ENCODE measurements at regions not wholly inside any gene's neighbourhood (a gene's known extent, or its start where the extent isn't known, plus 50 kb on each side); places are given as distances from the start of the nearest gene placed in this dataset.

- Mint-ChIP-seq H3K36me3 (ENCODE audit: low read depth) (no peaks in the 10 kb centered on the region), H3K4me1 (no peaks in the 10 kb centered on the region), H3K27ac (no peak overlapping the region), H3K9me3 (ENCODE audit: low read depth) (peaks cover 4% of the 10 kb centered on the region), H3K27me3 (peaks cover 2% of the 10 kb centered on the region), H3K4me3 (no peak overlapping the region)
- intact Hi-C loops (cut with DNase I, micrococcal nuclease) = loop anchor here in 1 of 2 experiments (10.0 kb wide), 1 partner anchor 701 kb away; no protein-coding TSS in a partner anchor
- CTCF ChIA-PET = interaction anchor here (1.0 to 1.2 kb wide), 2 partner anchors 25 to 58 kb away, joined by 3 to 4 read pairs; no protein-coding TSS in a partner anchor
- DNase-seq (peak; percentile 59), ATAC-seq (no peak)
- POLR2A ChIA-PET = no interaction called here
Observed at GRCh38 chr12:118714051-118714460, 267.3 kb upstream of the SRRM4 start.

DNA sequence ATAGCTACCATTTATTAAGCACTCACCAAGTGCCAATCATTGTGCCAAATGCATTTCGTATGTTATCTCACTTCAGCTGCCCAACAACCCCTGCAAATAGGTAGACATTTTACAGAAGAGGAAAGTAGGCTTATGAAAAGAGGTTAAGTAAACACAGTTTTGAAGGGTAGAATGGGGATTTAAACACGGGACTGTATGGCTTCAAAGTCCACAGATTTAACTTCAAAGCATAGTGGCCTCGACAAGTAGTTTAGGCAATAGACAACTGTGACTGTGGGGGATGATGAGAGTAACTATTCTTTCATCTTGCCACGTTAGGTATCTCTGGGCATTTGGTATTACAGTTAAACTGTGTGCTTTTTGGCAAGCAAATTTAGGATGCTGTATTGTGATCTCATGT lies 266.8 kb upstream of the SRRM4 start:
- H3K27ac Mint-ChIP-seq = no peak overlapping the region
- intact Hi-C loops (cut with DNase I, micrococcal nuclease) = loop anchor here in 1 of 2 experiments (10.0 kb wide), 1 partner anchor 700 kb away; no protein-coding TSS in a partner anchor
- ChIA-PET POLR2A (no interaction called here), CTCF (interaction anchor here (1.0 to 1.2 kb wide), 2 partner anchors 25 to 58 kb away, joined by 3 to 4 read pairs; no protein-coding TSS in a partner anchor)
- no peak for DNase-seq
- peaks cover 4% of the 10 kb centered on the region for H3K9me3 Mint-ChIP-seq (ENCODE audit: low read depth)
- H3K36me3 Mint-ChIP-seq (ENCODE audit: low read depth) = no peaks in the 10 kb centered on the region
- no peaks in the 10 kb centered on the region for H3K4me1 Mint-ChIP-seq
- no peak overlapping the region for H3K4me3 Mint-ChIP-seq
- no peak for ATAC-seq
- peaks cover 2% of the 10 kb centered on the region for H3K27me3 Mint-ChIP-seq

DNA sequence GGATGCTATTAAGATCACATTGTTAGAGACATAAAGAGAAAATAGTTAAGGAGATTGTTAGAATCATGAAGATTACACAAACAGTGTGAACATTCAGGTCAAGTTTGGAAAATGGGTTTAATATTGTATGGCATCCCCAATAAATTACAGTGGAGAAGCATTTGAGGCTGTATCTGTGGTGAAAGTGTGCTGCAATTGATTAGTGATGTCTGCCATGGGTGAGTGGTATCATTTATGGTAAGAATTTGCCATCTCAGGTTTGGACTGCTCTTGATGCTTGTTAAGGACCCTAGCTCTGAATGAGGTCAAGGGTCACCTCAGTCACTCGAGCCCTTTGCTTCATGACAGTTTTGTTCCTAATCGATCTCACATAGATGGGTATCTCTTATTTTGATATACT lies 265.7 kb upstream of the SRRM4 start:
- Mint-ChIP-seq H3K4me1 (no peaks in the 10 kb centered on the region), H3K27ac (no peak overlapping the region), H3K36me3 (ENCODE audit: low read depth) (no peaks in the 10 kb centered on the region), H3K9me3 (ENCODE audit: low read depth) (peaks cover under 1% of the 10 kb centered on the region), H3K4me3 (no peak overlapping the region), H3K27me3 (peaks cover 2% of the 10 kb centered on the region)
- ChIA-PET POLR2A (no interaction called here), CTCF (interaction anchor here (0.5 to 0.6 kb wide), 3 partner anchors 10 to 1918 kb away, joined by 3 to 4 read pairs (median 3); no protein-coding TSS in a partner anchor)
- ATAC-seq (no peak), DNase-seq (no peak)
- intact Hi-C loops (cut with DNase I, micrococcal nuclease) = loop anchor here in 1 of 2 experiments (10.0 kb wide), 1 partner anchor 699 kb away; no protein-coding TSS in a partner anchor

DNA sequence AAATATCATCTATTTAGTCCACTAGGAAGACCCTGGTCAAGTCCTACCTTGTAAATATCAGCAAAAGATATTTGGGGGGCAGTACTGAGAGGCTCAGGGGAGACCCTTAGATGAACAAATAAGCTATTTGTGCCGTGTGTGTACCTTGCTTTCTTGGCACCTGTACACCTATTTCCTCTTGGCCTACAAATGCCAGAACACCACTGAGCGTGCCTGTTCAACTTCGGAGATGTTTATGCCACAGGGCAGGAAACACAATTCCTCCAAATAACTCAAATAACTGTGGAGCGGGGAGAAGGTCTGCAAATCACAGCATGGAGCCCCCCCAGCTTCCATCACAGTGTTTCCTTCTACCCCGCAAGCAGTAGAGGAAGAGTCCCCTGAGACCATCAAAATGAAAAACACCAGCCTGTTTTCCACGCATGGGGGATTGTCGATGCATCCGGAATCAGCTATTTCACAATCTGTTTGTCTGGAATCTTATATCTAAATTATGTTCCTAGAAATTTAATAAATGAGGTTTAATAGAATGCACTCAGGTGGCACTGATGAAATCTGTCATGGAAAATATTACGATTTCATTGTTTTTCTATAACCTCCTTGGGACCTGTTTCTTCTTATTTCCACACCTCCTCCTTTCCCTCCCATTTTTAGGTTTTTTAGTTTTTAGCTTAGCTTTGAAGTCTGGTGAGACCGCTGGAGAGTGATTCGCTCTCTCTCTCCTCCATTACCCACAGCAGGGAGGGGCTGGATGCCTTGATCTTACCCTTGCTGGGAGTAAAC lies 254.0 kb upstream of the SRRM4 start:
- no peaks in the 10 kb centered on the region for H3K9me3 Mint-ChIP-seq (ENCODE audit: low read depth)
- no peak overlapping the region for H3K4me3 Mint-ChIP-seq
- H3K27me3 Mint-ChIP-seq = no peaks in the 10 kb centered on the region
- no peaks in the 10 kb centered on the region for H3K36me3 Mint-ChIP-seq (ENCODE audit: low read depth)
- POLR2A ChIA-PET = no interaction called here
- no peak for ATAC-seq
- intact Hi-C loops (cut with DNase I, micrococcal nuclease) = no loop called here
- no peak overlapping the region for H3K27ac Mint-ChIP-seq
- CTCF ChIA-PET = no interaction called here
- DNase-seq = no peak
- no peaks in the 10 kb centered on the region for H3K4me1 Mint-ChIP-seq

- ATAC-seq (no peak), DNase-seq (no peak)
- Mint-ChIP-seq H3K4me3 (no peak overlapping the region), H3K9me3 (ENCODE audit: low read depth) (no peaks in the 10 kb centered on the region), H3K36me3 (ENCODE audit: low read depth) (no peaks in the 10 kb centered on the region), H3K27me3 (no peaks in the 10 kb centered on the region), H3K27ac (no peak overlapping the region), H3K4me1 (no peaks in the 10 kb centered on the region)
- ChIA-PET POLR2A (no interaction called here), CTCF (no interaction called here)
- intact Hi-C loops (cut with DNase I, micrococcal nuclease) = no loop called here
Observed at GRCh38 chr12:118727979-118728366, 253.4 kb upstream of the SRRM4 start.

DNA sequence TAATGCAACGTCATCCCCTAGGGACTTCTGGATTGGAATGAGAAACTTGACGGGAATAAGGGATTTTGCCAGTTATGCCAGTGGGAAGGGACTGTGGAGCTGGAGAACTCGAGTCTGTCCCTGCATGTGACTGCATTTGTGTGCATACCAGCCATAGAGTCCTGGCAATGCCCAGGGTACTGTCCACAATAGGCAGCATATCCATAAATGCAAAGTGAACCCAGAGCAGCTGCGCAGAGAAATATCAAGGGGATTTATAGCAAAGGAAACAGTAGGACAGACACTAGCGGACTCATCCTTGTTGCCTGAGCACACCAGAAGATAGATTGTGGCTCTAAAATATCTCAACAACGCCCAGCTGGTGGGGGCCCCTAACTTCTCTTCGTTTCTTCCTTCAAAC lies 247.1 kb upstream of the SRRM4 start:
- ATAC-seq = no peak
- POLR2A ChIA-PET = no interaction called here

GRCh38 chr12:118737985-118738540 lies 243.3 kb upstream of the SRRM4 start:
- no peak for DNase-seq
- Mint-ChIP-seq H3K4me1 (no peaks in the 10 kb centered on the region), H3K27me3 (no peaks in the 10 kb centered on the region), H3K9me3 (ENCODE audit: low read depth) (no peaks in the 10 kb centered on the region), H3K36me3 (ENCODE audit: low read depth) (no peaks in the 10 kb centered on the region), H3K27ac (no peak overlapping the region), H3K4me3 (no peak overlapping the region)
- ChIA-PET POLR2A (no interaction called here), CTCF (no interaction called here)
- no peak for ATAC-seq
- intact Hi-C loops (cut with DNase I, micrococcal nuclease) = no loop called here

More for the DNA sequence above, 247.1 kb upstream of the SRRM4 start:
- no peak overlapping the region for H3K27ac Mint-ChIP-seq
- H3K9me3 Mint-ChIP-seq (ENCODE audit: low read depth) = no peaks in the 10 kb centered on the region
- no peaks in the 10 kb centered on the region for H3K36me3 Mint-ChIP-seq (ENCODE audit: low read depth)
- H3K27me3 Mint-ChIP-seq = no peaks in the 10 kb centered on the region
- no peak overlapping the region for H3K4me3 Mint-ChIP-seq
- intact Hi-C loops (cut with DNase I, micrococcal nuclease) = no loop called here
- CTCF ChIA-PET = interaction anchor here (0.6 kb wide), 1 partner anchor 1566 kb away, joined by 3 read pairs; no protein-coding TSS in a partner anchor
- DNase-seq = no peak
- H3K4me1 Mint-ChIP-seq = no peaks in the 10 kb centered on the region

DNA sequence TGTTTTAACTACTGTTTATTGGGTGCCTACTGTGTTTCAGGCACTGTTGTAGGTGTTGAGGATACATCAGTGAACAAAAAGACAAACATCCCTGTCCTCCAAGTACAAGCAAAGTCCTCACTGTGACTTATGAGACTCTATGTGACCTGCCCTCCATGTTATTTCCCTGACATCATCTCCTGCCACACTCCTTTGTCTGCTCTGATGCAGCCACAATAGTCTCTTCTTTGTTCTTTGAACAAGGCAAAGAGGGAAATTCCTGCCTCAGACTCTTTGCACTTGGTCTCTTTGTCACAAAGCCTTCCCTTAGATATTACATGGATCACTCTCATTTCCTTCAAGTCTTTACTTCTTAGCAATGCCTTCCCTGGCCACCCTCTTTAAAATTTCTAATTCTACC lies 240.1 kb upstream of the SRRM4 start:
- peaks cover 9% of the 10 kb centered on the region for H3K9me3 Mint-ChIP-seq (ENCODE audit: low read depth)
- no peaks in the 10 kb centered on the region for H3K4me1 Mint-ChIP-seq
- H3K27ac Mint-ChIP-seq = no peak overlapping the region
- ATAC-seq (no peak), DNase-seq (no peak)
- H3K36me3 Mint-ChIP-seq (ENCODE audit: low read depth) = no peaks in the 10 kb centered on the region
- ChIA-PET CTCF (no interaction called here), POLR2A (no interaction called here)
- H3K4me3 Mint-ChIP-seq = no peak overlapping the region
- intact Hi-C loops (cut with DNase I, micrococcal nuclease) = no loop called here
- no peaks in the 10 kb centered on the region for H3K27me3 Mint-ChIP-seq

GRCh38 chr12:118742431-118742830 lies 238.9 kb upstream of the SRRM4 start:
- no peak overlapping the region for H3K4me3 Mint-ChIP-seq
- no peaks in the 10 kb centered on the region for H3K4me1 Mint-ChIP-seq
- intact Hi-C loops (cut with DNase I, micrococcal nuclease) = no loop called here
- POLR2A ChIA-PET = no interaction called here
- H3K27me3 Mint-ChIP-seq = no peaks in the 10 kb centered on the region
- H3K9me3 Mint-ChIP-seq (ENCODE audit: low read depth) = peaks cover 9% of the 10 kb centered on the region
- CTCF ChIA-PET = no interaction called here
- ATAC-seq = no peak
- H3K36me3 Mint-ChIP-seq (ENCODE audit: low read depth) = no peaks in the 10 kb centered on the region
- H3K27ac Mint-ChIP-seq = no peak overlapping the region
- DNase-seq = no peak

GRCh38 chr12:118743896-118744700 lies 237.2 kb upstream of the SRRM4 start:
- no peaks in the 10 kb centered on the region for H3K4me1 Mint-ChIP-seq
- ChIA-PET CTCF (no interaction called here), POLR2A (no interaction called here)
- no peaks in the 10 kb centered on the region for H3K27me3 Mint-ChIP-seq
- no peak overlapping the region for H3K27ac Mint-ChIP-seq
- DNase-seq (no peak), ATAC-seq (no peak)
- intact Hi-C loops (cut with DNase I, micrococcal nuclease) = no loop called here
- no peak overlapping the region for H3K4me3 Mint-ChIP-seq
- peaks cover 9% of the 10 kb centered on the region for H3K9me3 Mint-ChIP-seq (ENCODE audit: low read depth)
- H3K36me3 Mint-ChIP-seq (ENCODE audit: low read depth) = no peaks in the 10 kb centered on the region

DNA sequence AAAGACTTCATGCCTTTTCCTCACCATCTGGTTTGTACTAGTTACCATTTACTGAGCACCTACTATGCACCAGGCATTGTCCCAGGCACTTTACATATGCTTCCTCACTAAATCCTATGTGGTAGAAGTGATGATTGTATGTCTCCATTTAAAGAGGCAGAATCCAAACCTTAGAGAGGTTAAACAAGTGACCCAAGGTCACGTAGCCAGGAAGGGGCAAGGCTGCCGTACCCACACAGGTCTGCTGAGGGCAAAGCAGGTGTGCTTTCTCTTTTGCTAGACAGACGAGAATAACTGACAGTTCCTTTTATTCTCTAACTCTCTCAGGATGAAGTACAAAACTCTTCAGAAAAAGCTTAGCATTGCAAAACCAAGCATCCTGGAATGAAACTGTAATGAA lies 235.2 kb upstream of the SRRM4 start:
- DNase-seq (no peak), ATAC-seq (no peak)
- H3K36me3 Mint-ChIP-seq (ENCODE audit: low read depth) = no peaks in the 10 kb centered on the region
- H3K9me3 Mint-ChIP-seq (ENCODE audit: low read depth) = peaks cover 9% of the 10 kb centered on the region
- intact Hi-C loops (cut with DNase I, micrococcal nuclease) = no loop called here
- no peaks in the 10 kb centered on the region for H3K27me3 Mint-ChIP-seq
- POLR2A ChIA-PET = no interaction called here
- no peak overlapping the region for H3K4me3 Mint-ChIP-seq
- no peak overlapping the region for H3K27ac Mint-ChIP-seq
- CTCF ChIA-PET = no interaction called here
- no peaks in the 10 kb centered on the region for H3K4me1 Mint-ChIP-seq

Measured in activated CD4-positive, alpha-beta T cell treated with anti-CD3 and anti-CD28 coated beads for 36 hours (primary cell).